Brain microvascular endothelial cell (primary cell): ENCODE measurements at regions not wholly inside any gene's neighbourhood (a gene's known extent, or its start where the extent isn't known, plus 50 kb on each side); places are given as distances from the start of the nearest gene placed in this dataset.

Source experiments
- DNase-seq: peaks from one replicate; pipeline ENCODE4 v3.0.0-alpha.2; 2020
- H3K27ac ChIP-seq: fragments of 250-450 bp; sonication (Bioruptor Pico); 2 replicates; pipeline ENCODE4 v1.5.1; 2020; ENCODE audit warnings: mild to moderate bottlenecking, moderate library complexity
- H3K27me3 ChIP-seq: fragments of 250-450 bp; sonication (Bioruptor Pico); replicated peaks from 2 replicates; pipeline ENCODE4 v1.5.1; 2020; ENCODE audit warnings: mild to moderate bottlenecking
- H3K36me3 ChIP-seq: fragments of 250-450 bp; sonication (Bioruptor Pico); replicated peaks from 2 replicates; pipeline ENCODE4 v1.5.1; 2020; ENCODE audit warnings: mild to moderate bottlenecking
- H3K4me3 ChIP-seq: 2 replicates; pipeline ENCODE4 v1.5.1; 2011; ENCODE audit warnings: low read depth, mild to moderate bottlenecking, control low read depth, low read length, moderate library complexity
- CTCF ChIP-seq: IDR thresholded peaks from 2 replicates; pipeline ENCODE4 v1.5.1; 2011; ENCODE audit warnings: low read depth, mild to moderate bottlenecking, moderate library complexity, low read length, control low read depth, inconsistent platforms; ENCODE audit errors: missing control alignments
- in situ Hi-C: cut with HindIII; loops from 2 replicates; pipeline ENCODE4 v1.10.0; 2017; ENCODE audit warnings: low sequenced_read_pairs, low pct_ligation_motif_present

- in situ Hi-C loops: no loop called here
- TF ChIP-seq CTCF: no peak
- Histone ChIP-seq H3K27me3 (no peaks in the 10 kb centered on the region), H3K36me3 (no peaks in the 10 kb centered on the region), H3K4me3 (no peak overlapping the region), H3K27ac (no peak overlapping the region)
- DNase-seq: no peak
These were observed 58.8 kb upstream of the ABCC4 start for GRCh38 chr13:95360052-95360451.

GRCh38 chr13:95360464-95361097 is 59.3 kb upstream of the ABCC4 start:
- no peaks in the 10 kb centered on the region for H3K36me3 ChIP-seq
- H3K4me3 ChIP-seq: no peak overlapping the region
- no peak for TF ChIP-seq CTCF
- H3K27me3 ChIP-seq: no peaks in the 10 kb centered on the region
- in situ Hi-C loops: no loop called here
- H3K27ac ChIP-seq: no peak overlapping the region
- no peak for DNase-seq

- no peaks in the 10 kb centered on the region for H3K36me3 ChIP-seq
- H3K27me3 ChIP-seq: no peaks in the 10 kb centered on the region
- no peak for TF ChIP-seq CTCF
- H3K4me3 ChIP-seq: no peak overlapping the region
- in situ Hi-C loops: no loop called here
- H3K27ac ChIP-seq: no peak overlapping the region
- DNase-seq: no peak
These were observed 60.4 kb upstream of the ABCC4 start for GRCh38 chr13:95361686-95362085.

- H3K4me3 ChIP-seq: no peak overlapping the region
- H3K27ac ChIP-seq: no peak overlapping the region
- no peak for DNase-seq
- H3K36me3 ChIP-seq: no peaks in the 10 kb centered on the region
- no peaks in the 10 kb centered on the region for H3K27me3 ChIP-seq
- in situ Hi-C loops: no loop called here
- no peak for TF ChIP-seq CTCF
These were observed 61.4 kb upstream of the ABCC4 start for GRCh38 chr13:95362666-95363065.

GRCh38 chr13:95367309-95367843 is 66.1 kb upstream of the ABCC4 start:
- in situ Hi-C loops: no loop called here
- no peak overlapping the region for H3K27ac ChIP-seq
- no peak overlapping the region for H3K4me3 ChIP-seq
- TF ChIP-seq CTCF: no peak
- H3K36me3 ChIP-seq: no peaks in the 10 kb centered on the region
- no peaks in the 10 kb centered on the region for H3K27me3 ChIP-seq
- no peak for DNase-seq

DNA sequence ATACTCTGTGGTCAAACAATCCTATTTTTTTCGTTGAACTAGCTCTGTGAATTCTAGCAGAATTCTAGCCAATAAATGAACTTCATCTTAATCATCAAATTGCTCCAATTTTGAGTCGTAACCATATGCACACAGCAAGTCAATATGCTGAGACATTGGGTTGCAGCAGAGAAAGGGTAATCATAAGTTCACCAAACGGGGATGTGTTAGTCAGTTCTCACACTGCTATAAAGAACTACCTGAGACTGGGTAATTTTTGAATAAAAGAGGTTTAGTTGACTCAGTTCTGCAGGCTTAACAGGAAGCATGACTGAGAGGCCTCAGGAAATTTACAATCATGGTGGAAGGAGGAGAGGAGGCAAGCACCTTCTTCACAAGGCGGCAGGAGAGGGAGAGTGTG is 67.7 kb upstream of the ABCC4 start:
- no peak overlapping the region for H3K4me3 ChIP-seq
- H3K27ac ChIP-seq: no peak overlapping the region
- no peak for DNase-seq
- TF ChIP-seq CTCF: no peak
- no peaks in the 10 kb centered on the region for H3K27me3 ChIP-seq
- in situ Hi-C loops: no loop called here
- no peaks in the 10 kb centered on the region for H3K36me3 ChIP-seq
